A673 (cell line): ENCODE measurements at regions not wholly inside any gene's neighbourhood (a gene's known extent, or its start where the extent isn't known, plus 50 kb on each side); places are given as distances from the start of the nearest gene placed in this dataset.

Experiments used
- CTCF ChIP-seq: fragments of 300-800, 200-600 bp; sonication (generic); conservative IDR thresholded peaks from 2 replicates; pipeline ENCODE4 v1.5.1; 2017; ENCODE audit warnings: low read depth, mild to moderate bottlenecking, antibody characterized with exemption, low read length, moderate library complexity, mixed read lengths
- EZH2 ChIP-seq: fragments of 200-600 bp; sonication (generic); IDR thresholded peaks from 2 replicates; pipeline ENCODE4 v1.6.1; 2017; ENCODE audit warnings: borderline replicate concordance, low read depth, mild to moderate bottlenecking, mixed read lengths, antibody characterized with exemption, low read length; ENCODE audit not compliant: poor library complexity, severe bottlenecking

GRCh38 chr3:55235416-55235815 lies 251.7 kb downstream of the WNT5A start:
- TF ChIP-seq CTCF (no peak), EZH2 (no peak)
